Cardiac muscle cell (in vitro differentiated cells and primary cell): ENCODE measurements at regions not wholly inside any gene's neighbourhood (a gene's known extent, or its start where the extent isn't known, plus 50 kb on each side); places are given as distances from the start of the nearest gene placed in this dataset.

Source experiments
- DNase-seq, 2 donors: peaks; one replicate each; pipeline versions ENCODE4 v3.0.0 to v3.0.0-alpha.2; 2010 to 2017; ENCODE audit warnings: low read depth in 1 of 2, low spot score in 1 of 2
- H3K27ac ChIP-seq: fragments of 200-600 bp; sonication (generic); 2 replicates; pipeline ENCODE4 v1.5.1; 2016
- H3K27me3 ChIP-seq: fragments of 200-600 bp; sonication (generic); 2 replicates; pipeline ENCODE4 v1.6.0; 2016; ENCODE audit warnings: control low read depth
- H3K36me3 ChIP-seq: fragments of 200-600 bp; sonication (generic); 2 replicates; pipeline ENCODE4 v1.5.1; 2016; ENCODE audit warnings: control low read depth
- H3K4me1 ChIP-seq: fragments of 200-600 bp; sonication (generic); 2 replicates; pipeline ENCODE4 v1.8.1; 2017; ENCODE audit warnings: low read depth, mild to moderate bottlenecking, mixed run types
- H3K4me3 ChIP-seq: fragments of 200-600 bp; sonication (generic); 2 replicates; pipeline ENCODE4 v1.5.1; 2016; ENCODE audit warnings: mild to moderate bottlenecking
- H3K9me3 ChIP-seq: fragments of 200-600 bp; sonication (generic); 2 replicates; pipeline ENCODE4 v1.5.1; 2017; ENCODE audit warnings: low read depth, mild to moderate bottlenecking, control low read depth
- CTCF ChIP-seq: IDR thresholded peaks from 2 replicates; pipeline ENCODE4 v1.5.1; 2012; ENCODE audit warnings: low read depth, mild to moderate bottlenecking, low read length

- no peak overlapping the region for H3K4me3 ChIP-seq
- H3K9me3 ChIP-seq: no peaks in the 10 kb centered on the region
- no peak for TF ChIP-seq CTCF
- no peaks in the 10 kb centered on the region for H3K36me3 ChIP-seq
- H3K4me1 ChIP-seq: no peaks in the 10 kb centered on the region
- no peak overlapping the region for H3K27ac ChIP-seq
- DNase-seq: peak in 1 of 2 donors; percentile 11
- H3K27me3 ChIP-seq: no peaks in the 10 kb centered on the region
Measured at GRCh38 chr20:58102261-58102660, 126.2 kb downstream of the ANKRD60 start.

- Histone ChIP-seq H3K36me3 (no peaks in the 10 kb centered on the region), H3K4me3 (no peak overlapping the region), H3K27me3 (no peaks in the 10 kb centered on the region), H3K4me1 (no peaks in the 10 kb centered on the region), H3K9me3 (no peaks in the 10 kb centered on the region), H3K27ac (no peak overlapping the region)
- no peak for DNase-seq
- TF ChIP-seq CTCF: no peak
Measured at GRCh38 chr20:58100731-58101356, 127.6 kb downstream of the ANKRD60 start.

- H3K4me3 ChIP-seq: no peak overlapping the region
- no peak for DNase-seq
- no peaks in the 10 kb centered on the region for H3K4me1 ChIP-seq
- no peak for TF ChIP-seq CTCF
- H3K27ac ChIP-seq: no peak overlapping the region
- no peaks in the 10 kb centered on the region for H3K27me3 ChIP-seq
- no peaks in the 10 kb centered on the region for H3K9me3 ChIP-seq
- H3K36me3 ChIP-seq: no peaks in the 10 kb centered on the region
Measured at GRCh38 chr20:58099956-58100730, 128.3 kb downstream of the ANKRD60 start.

- no peaks in the 10 kb centered on the region for H3K36me3 ChIP-seq
- no peak overlapping the region for H3K4me3 ChIP-seq
- H3K27me3 ChIP-seq: no peaks in the 10 kb centered on the region
- H3K27ac ChIP-seq: no peak overlapping the region
- H3K9me3 ChIP-seq: no peaks in the 10 kb centered on the region
- H3K4me1 ChIP-seq: no peaks in the 10 kb centered on the region
- no peak for DNase-seq
- no peak for TF ChIP-seq CTCF
Measured at GRCh38 chr20:58099291-58099935, 129.0 kb downstream of the ANKRD60 start.

GRCh38 chr20:58098571-58098970 lies 129.9 kb downstream of the ANKRD60 start:
- no peak for TF ChIP-seq CTCF
- no peaks in the 10 kb centered on the region for H3K36me3 ChIP-seq
- no peaks in the 10 kb centered on the region for H3K27me3 ChIP-seq

More at GRCh38 chr20:58098571-58098970, 129.9 kb downstream of the ANKRD60 start:
- no peak overlapping the region for H3K27ac ChIP-seq
- no peaks in the 10 kb centered on the region for H3K4me1 ChIP-seq
- no peak for DNase-seq
- no peak overlapping the region for H3K4me3 ChIP-seq
- no peaks in the 10 kb centered on the region for H3K9me3 ChIP-seq
